Upper lobe of right lung (tissue), 1 donor: ENCODE measurements at regions not wholly inside any gene's neighbourhood (a gene's known extent, or its start where the extent isn't known, plus 50 kb on each side); places are given as distances from the start of the nearest gene placed in this dataset.

Source experiments
- ATAC-seq: fragments of 200-7000 bp; cut with Tn5 transposase; one replicate; pipeline ENCODE4 v1.9.1; 2020; ENCODE audit warnings: mild to moderate bottlenecking, moderate library complexity
- DNase-seq: peaks from one replicate; pipeline ENCODE4 v3.0.0-alpha.2; 2020
- H3K27ac ChIP-seq: fragments of 200-600 bp; one replicate; pipeline ENCODE4 v1.8.0; 2022
- H3K27me3 ChIP-seq: fragments of 200-600 bp; one replicate; pipeline ENCODE4 v1.8.0; 2022; ENCODE audit warnings: mild to moderate bottlenecking
- H3K36me3 ChIP-seq: fragments of 200-600 bp; one replicate; pipeline ENCODE4 v1.8.0; 2022
- H3K4me1 ChIP-seq: fragments of 200-600 bp; one replicate; pipeline ENCODE4 v1.8.0; 2022
- H3K4me3 ChIP-seq: fragments of 200-600 bp; one replicate; pipeline ENCODE4 v1.8.0; 2022; ENCODE audit warnings: mild to moderate bottlenecking
- H3K9me3 ChIP-seq: fragments of 200-600 bp; one replicate; pipeline ENCODE4 v1.8.0; 2022
- intact Hi-C: fragments of 100-400 bp; cut with DNase I; formaldehyde crosslinking; loops from one replicate; pipeline ENCODE4 v1.11.0; 2022
- TF ChIP-seq, protein P1 (sequence below): fragments of 200-600 bp; IDR thresholded peaks from one replicate; pipeline ENCODE4 v1.8.0; 2022; ENCODE audit warnings: antibody characterized with exemption
- donor health status: DM: no; HTN: yes; CAD: no; lungs with severe emphysema.

DNA sequence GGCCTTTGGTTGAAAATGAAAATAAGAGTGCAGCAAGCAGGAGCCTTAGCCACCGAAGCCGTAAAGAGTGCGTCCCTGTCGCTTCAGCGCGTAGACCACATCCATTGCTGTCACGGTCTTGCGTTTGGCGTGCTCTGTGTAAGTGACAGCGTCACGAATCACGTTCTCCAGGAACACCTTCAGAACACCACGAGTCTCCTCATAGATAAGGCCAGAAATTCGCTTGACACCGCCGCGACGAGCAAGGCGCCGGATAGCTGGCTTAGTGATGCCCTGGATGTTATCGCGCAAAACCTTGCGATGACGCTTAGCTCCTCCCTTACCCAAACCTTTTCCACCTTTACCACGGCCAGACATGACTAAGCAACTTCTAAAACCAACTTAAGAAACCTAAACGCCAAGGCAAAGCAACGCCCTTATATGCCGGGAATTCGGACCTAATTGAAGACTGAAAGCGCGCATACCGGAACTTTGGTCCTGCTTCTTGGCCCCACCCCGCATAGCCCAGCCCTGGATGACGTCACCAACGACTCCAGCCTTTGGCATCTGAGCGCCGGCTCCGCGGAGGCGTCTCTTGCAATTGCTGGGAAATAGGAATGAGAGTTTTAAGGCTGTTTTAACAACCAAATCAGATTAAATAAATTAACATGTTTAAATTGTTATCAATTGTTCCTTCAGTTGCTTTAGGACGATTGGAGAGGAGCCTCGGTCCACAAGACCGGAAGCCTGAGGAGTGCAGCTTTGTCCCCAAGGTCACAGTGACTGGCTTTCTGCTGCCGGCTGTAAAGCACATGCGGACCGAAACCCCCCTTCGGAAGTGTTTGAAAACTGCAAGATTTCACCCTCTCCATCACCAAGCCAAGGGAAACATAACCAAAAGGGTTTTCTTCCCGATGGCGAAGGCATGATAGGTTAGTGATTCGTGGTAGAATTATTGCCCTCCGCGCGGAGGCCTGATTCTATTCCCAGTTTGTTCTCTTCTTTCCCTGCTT lies 79.6 kb upstream of the BTN3A2 start:
- Histone ChIP-seq H3K27me3 (no peaks in the 10 kb centered on the region), H3K36me3 (no peaks in the 10 kb centered on the region), H3K27ac (peak overlapping the region; percentile 91), H3K4me3 (peak overlapping the region; percentile 62), H3K9me3 (no peaks in the 10 kb centered on the region), H3K4me1 (peaks cover 14% of the 10 kb centered on the region)
- TF ChIP-seq, protein P1, sequence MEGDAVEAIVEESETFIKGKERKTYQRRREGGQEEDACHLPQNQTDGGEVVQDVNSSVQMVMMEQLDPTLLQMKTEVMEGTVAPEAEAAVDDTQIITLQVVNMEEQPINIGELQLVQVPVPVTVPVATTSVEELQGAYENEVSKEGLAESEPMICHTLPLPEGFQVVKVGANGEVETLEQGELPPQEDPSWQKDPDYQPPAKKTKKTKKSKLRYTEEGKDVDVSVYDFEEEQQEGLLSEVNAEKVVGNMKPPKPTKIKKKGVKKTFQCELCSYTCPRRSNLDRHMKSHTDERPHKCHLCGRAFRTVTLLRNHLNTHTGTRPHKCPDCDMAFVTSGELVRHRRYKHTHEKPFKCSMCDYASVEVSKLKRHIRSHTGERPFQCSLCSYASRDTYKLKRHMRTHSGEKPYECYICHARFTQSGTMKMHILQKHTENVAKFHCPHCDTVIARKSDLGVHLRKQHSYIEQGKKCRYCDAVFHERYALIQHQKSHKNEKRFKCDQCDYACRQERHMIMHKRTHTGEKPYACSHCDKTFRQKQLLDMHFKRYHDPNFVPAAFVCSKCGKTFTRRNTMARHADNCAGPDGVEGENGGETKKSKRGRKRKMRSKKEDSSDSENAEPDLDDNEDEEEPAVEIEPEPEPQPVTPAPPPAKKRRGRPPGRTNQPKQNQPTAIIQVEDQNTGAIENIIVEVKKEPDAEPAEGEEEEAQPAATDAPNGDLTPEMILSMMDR, result no peak
- peak; percentile 98 for DNase-seq
- intact Hi-C loops, result no loop called here
- peak; percentile 95 for ATAC-seq

DNA sequence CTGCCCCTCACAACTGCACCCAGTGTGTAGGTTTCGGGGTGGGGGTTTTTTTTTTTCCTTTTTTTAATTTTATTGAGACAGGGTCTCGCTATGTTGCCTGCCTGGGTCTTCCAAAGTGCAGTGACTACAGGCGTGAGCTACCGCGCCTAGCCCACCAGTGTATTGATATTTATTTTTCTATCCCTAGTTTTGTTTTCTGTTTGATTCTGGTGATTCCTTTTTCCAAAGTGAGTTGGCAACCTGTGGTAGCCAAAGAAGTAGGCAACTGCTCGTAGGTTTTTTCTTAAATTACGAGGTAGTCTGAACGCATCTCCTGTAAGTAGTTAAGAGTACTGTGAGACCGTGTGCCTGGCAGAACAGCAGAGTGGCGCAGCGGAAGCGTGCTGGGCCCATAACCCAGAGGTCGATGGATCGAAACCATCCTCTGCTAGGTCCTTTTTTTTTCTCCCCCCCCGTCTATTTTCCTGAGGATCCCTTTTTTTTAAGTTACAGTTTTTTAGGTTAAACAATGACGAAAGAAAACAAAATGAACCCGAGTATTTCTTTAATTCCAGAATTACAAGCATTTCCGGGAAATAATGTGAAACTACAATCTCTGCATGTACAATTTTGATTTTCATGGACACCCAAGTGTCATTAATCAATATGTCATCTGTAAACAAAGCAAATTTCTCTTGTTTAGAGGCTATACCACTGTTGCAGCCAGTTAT lies 78.7 kb upstream of the BTN3A2 start:
- DNase-seq (peak; percentile 70), ATAC-seq (peak; percentile 59)
- peak overlapping the region; percentile 62 for H3K4me3 ChIP-seq
- no peaks in the 10 kb centered on the region for H3K36me3 ChIP-seq
- H3K27ac ChIP-seq, result peak overlapping the region; percentile 91
- H3K9me3 ChIP-seq, result no peaks in the 10 kb centered on the region
- intact Hi-C loops, result no loop called here
- peaks cover 14% of the 10 kb centered on the region for H3K4me1 ChIP-seq
- no peaks in the 10 kb centered on the region for H3K27me3 ChIP-seq
- TF ChIP-seq, protein P1, result no peak

DNA sequence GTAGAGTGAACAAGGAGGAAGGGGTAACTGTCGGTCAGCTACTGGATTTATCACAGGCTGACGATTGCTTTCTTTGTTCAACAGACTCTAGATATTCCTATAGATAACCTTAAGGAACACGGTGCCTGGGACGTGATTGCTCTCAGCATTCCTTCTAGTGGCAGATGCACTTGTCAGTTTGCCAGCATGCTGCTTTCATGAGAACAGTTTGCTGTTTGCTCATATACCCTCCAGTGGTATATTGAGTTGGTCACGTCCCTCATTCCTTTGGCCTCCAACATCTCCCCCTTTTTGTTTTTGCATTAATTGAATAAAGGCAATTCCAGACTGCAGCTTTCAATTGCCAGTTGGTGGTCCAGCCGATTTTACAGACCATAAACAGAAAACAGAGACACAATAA lies 76.8 kb upstream of the BTN3A2 start:
- Histone ChIP-seq H3K27ac (no peak overlapping the region), H3K36me3 (no peaks in the 10 kb centered on the region), H3K9me3 (no peaks in the 10 kb centered on the region), H3K4me1 (peaks cover 11% of the 10 kb centered on the region), H3K4me3 (no peak overlapping the region), H3K27me3 (no peaks in the 10 kb centered on the region)
- no peak for ATAC-seq
- intact Hi-C loops, result no loop called here
- TF ChIP-seq, protein P1, result no peak
- no peak for DNase-seq

DNA sequence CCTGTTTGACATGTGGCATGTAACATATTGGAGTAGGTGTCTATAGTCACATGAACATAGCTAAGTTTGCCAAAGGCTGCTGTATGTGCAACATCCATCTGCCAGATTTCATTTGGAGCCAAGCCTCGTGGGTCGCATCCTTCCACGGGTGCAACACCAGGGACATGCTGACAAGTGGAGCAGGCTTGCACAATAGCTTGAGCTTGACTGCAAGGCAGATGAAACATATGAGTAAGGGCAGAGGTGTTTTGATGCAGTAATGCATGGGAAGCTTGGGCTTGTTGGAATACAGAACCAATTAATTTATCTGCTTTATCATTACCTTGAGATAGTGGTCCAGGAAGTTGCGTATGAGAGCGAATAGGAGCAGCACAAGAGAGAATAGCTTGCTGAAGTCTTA lies 74.1 kb upstream of the BTN3A2 start:
- intact Hi-C loops, result no loop called here
- H3K4me3 ChIP-seq, result no peak overlapping the region
- TF ChIP-seq, protein P1, result no peak
- peaks cover 9% of the 10 kb centered on the region for H3K27me3 ChIP-seq
- no peaks in the 10 kb centered on the region for H3K36me3 ChIP-seq
- ATAC-seq (no peak), DNase-seq (no peak)
- H3K27ac ChIP-seq, result no peak overlapping the region
- H3K9me3 ChIP-seq, result no peaks in the 10 kb centered on the region
- no peaks in the 10 kb centered on the region for H3K4me1 ChIP-seq

DNA sequence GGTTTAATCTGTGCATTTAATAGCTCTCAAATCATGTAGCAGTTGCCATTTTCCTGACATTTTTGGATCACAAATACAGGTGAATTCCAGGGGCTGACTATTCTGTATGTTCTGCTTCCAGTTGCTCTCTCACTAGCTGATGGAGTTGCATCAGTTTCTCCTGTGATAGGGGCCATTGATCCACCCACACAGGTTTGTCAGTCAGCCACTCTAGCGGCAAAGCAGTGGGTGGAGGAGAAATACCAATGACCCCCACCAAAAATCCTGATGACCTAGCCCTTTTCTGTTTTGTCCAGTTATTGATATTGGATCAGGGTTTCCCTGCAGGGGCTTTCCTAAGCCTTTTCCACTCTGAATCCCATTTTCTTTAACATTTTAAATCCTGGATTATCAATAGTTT lies 72.3 kb upstream of the BTN3A2 start:
- Histone ChIP-seq H3K9me3 (no peaks in the 10 kb centered on the region), H3K27ac (no peak overlapping the region), H3K36me3 (no peaks in the 10 kb centered on the region), H3K27me3 (peaks cover 9% of the 10 kb centered on the region), H3K4me1 (no peaks in the 10 kb centered on the region), H3K4me3 (no peak overlapping the region)
- no peak for ATAC-seq
- intact Hi-C loops, result no loop called here
- TF ChIP-seq, protein P1, result no peak
- DNase-seq, result no peak
